Nucleus accumbens (tissue), 56 donors: ENCODE measurements at regions not wholly inside any gene's neighbourhood (a gene's known extent, or its start where the extent isn't known, plus 50 kb on each side); places are given as distances from the start of the nearest gene placed in this dataset.
"Not testable (repeated sequence)": the region's sequence is repeated elsewhere in the genome, so short reads cannot be mapped to it uniquely, and the experiment has no call there.

Experiments used
- DNase-seq, 56 donors: peaks; one replicate each; lab custom pipeline; 2025; lab: John Stamatoyannopoulos, UW

GRCh38 chr13:54660277-54660676 lies 1631.7 kb downstream of the OLFM4 start:
- DNase-seq = no peak

DNA sequence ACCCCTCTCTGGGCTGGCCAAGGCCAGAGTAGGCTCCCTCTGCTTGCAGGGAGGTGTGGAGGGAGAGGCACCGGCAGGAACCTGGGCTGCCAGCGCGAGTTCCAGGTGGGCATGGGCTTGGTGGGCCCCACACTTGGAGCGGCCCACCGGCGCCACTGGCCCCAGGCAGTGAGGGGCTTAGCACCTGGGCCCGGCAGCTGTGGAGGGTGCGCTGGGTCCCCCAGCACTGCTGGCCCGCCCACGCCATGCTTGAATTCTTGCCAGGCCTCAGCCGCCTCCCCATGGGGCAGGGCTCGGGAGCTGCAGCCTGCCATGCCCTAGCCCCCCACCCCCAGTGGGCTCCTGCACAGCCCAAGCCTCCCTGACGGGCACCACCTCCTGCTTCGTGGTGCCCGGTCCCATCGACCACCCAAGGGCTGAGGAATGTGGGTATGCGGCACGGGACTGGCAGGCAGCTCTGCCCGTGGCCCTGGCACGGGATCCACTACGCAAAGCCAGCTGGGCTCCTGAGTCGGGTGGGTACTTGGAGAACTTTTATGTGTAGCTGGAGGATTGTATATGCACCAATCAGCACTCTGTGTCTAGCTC lies 1648.0 kb downstream of the OLFM4 start:
- no peak for DNase-seq

GRCh38 chr13:54682184-54682583 lies 1653.6 kb downstream of the OLFM4 start:
- DNase-seq = no peak

GRCh38 chr13:54687173-54687572 lies 1658.6 kb downstream of the OLFM4 start:
- DNase-seq = no peak

DNA sequence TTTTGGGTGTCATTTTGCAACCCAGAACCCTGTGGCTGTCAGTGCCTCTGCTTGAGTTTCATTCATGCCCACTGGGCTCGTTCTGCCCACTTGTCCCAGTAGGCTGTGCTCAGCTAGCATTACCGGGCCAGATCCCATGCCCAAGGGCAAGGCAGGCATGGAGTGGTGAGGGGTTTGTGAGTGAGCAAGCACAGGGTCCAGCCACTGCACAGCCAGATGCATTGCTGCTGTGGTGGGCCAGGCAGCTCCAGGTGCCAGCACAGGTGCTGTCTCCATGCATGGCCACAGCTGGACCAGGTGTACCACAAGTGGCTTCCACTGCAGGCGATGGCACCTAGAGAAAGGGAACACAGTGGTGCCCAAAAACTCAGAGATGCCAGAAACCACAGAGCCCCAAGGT lies 1671.2 kb downstream of the OLFM4 start:
- DNase-seq = no peak

DNA sequence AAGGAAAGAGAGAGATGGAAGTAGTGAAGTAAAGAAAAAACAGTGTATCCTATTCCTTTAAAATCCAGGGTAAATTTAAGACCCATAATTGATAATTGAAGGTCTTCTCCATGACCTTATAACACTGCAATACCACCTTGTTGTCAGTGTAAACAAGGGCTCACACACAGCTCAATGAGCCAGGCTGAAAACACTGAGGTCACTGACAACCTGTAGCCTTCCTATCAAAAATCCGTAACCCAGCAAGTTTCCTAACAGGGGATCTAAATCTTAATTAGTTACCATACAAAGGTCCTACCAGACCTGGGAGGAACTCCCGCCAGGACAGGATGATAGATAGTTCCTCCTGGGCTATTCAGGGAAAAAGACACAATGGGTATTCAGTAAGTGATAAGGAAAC lies 1677.1 kb downstream of the OLFM4 start:
- no peak for DNase-seq

- DNase-seq = no peak
Observed at GRCh38 chr13:54706336-54706735, 1677.7 kb downstream of the OLFM4 start.

- no peak for DNase-seq
Observed at GRCh38 chr13:54709546-54709945, 1680.9 kb downstream of the OLFM4 start.

GRCh38 chr13:54733639-54734038 lies 1705.0 kb downstream of the OLFM4 start:
- DNase-seq = no peak

GRCh38 chr13:54737211-54737610 lies 1708.6 kb downstream of the OLFM4 start:
- not testable (repeated sequence) for DNase-seq

- DNase-seq = no peak
Observed at GRCh38 chr13:54742984-54743383, 1714.4 kb downstream of the OLFM4 start.

- DNase-seq = no peak
Observed at GRCh38 chr13:54744747-54745146, 1716.1 kb downstream of the OLFM4 start.

- DNase-seq = no peak
Observed at GRCh38 chr13:54750521-54750920, 1721.9 kb downstream of the OLFM4 start.

DNA sequence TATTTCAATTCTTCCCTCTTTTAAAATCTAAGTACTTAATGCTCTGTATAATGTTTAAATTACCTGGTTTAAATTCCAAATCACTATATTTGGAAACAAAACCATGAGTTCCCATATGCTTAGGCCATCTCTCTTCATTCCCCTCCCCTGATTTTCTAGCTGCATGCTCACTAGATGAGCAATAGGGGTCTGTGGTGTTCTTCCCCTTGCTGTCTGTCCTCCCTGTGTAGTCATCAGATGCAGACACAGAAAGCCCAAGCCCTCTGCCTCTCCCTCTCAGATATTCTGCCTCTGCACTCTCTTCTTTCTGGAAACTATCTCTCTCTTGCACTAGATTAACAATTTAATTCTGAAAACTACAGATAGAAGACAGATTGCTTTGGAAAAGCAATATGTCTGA lies 1730.2 kb downstream of the OLFM4 start:
- DNase-seq = no peak

GRCh38 chr13:54768214-54768613 lies 1739.6 kb downstream of the OLFM4 start:
- no peak for DNase-seq

GRCh38 chr13:54775501-54776191 lies 1747.0 kb downstream of the OLFM4 start:
- no peak for DNase-seq

DNA sequence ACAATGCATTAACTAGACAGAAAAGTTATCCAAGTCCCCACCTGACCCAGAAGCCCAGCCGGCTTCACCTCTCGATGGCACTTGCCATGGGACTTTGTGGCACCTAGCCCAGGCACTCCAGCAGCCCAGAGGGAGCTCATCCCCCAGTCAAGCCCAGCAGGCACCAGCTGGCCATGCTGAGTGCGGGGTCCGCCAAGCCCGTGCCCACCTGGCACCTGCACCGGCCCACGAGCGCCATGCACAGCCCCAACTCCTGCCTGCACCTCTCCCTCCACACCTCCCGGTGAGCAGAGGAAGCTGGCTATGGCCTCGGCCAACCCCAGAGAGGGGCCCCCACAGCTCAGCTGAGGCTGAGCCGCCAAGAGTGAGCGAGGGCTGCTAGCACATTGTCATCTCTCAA lies 1759.1 kb downstream of the OLFM4 start:
- no peak for DNase-seq

- no peak for DNase-seq
Observed at GRCh38 chr13:54799621-54800226, 1771.1 kb downstream of the OLFM4 start.

DNA sequence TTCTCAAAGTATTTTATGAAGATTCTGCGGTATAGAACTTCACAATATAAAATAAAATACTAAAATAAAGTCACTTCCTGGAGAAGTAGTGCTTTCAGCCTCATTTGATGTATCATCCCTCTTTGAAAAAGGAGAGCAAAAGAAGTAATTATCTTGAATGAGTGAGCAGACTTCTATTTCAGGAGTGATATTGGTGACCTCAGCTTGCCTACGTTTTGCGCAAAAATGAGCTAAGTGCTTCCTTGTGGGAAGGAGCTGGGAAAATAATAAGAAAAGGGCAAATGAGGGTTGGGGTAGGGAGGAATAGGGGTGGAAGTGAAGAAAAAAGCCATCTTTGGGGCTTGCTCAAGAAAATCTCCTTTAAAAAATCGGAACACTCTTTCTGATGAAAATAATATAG lies 1773.6 kb downstream of the OLFM4 start:
- no peak for DNase-seq

- DNase-seq = no peak
Observed at GRCh38 chr13:54805743-54806142, 1777.1 kb downstream of the OLFM4 start.

GRCh38 chr13:54821938-54822470 lies 1793.4 kb downstream of the OLFM4 start:
- not testable (repeated sequence) for DNase-seq
